NT2/D1 (cell line): ENCODE measurements at regions not wholly inside any gene's neighbourhood (a gene's known extent, or its start where the extent isn't known, plus 50 kb on each side); places are given as distances from the start of the nearest gene placed in this dataset.

ENCODE experiments used
- SUZ12 ChIP-seq: IDR thresholded peaks from 2 replicates; pipeline ENCODE4 v1.6.1; 2011; ENCODE audit not compliant: insufficient read length, insufficient read depth; ENCODE audit errors: extremely low read depth
- YY1 ChIP-seq: IDR thresholded peaks from 2 replicates; pipeline ENCODE4 v1.6.1; 2011; ENCODE audit not compliant: insufficient read length, insufficient read depth
- ZNF274 ChIP-seq: IDR thresholded peaks from 2 replicates; pipeline ENCODE4 v1.6.1; 2011; ENCODE audit warnings: mild to moderate bottlenecking, low read depth, low read length

DNA sequence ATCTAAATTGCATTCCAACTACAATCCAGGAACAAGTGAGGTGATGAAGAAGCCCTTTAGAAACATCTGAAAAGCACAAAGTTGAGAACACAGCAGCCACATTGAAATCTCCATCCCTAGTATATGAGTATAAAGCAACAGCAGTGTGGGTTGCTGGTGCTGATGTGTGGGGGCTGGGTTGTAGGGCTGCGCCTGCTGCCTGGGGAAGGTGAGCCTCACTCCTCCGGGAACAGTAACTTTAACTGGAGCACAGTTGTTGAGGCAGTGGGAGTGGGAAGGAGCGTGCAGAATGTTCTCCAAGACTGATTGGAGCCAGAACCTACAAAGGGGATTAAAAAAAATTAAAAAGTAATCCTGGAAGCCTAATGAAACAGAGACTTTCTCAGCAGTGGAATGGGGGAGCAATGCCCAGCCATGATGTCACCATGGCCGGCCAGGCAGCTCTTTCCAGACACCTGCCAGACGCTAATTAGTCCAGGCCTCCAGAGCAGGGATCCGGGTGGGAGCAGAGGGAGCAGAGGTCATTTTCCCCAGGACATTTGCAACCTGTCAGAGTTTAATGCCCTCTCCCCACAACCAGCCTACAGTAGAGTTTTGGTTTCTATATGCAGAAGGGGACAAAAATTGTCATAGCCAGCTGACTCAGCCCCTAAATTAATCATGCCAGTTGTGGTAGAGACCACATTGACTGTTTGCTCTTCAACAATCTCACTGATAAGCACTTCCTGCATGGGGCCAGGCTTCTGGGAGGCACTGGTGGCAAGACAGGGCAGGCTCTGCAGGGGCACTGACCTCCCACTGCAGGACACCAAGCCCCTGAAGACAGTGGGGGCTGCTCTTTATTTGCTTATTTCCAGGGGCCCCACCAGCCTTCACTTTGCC lies 133.0 kb upstream of the ZNF32 start:
- TF ChIP-seq YY1 (no peak), ZNF274 (no peak), SUZ12 (no peak)
